ENCODE measurements at regions not wholly inside any gene's neighbourhood (a gene's known extent, or its start where the extent isn't known, plus 50 kb on each side); places are given as distances from the start of the nearest gene placed in this dataset.
"Not testable (repeated sequence)": the region's sequence is repeated elsewhere in the genome, so short reads cannot be mapped to it uniquely, and the experiment has no call there.

- H3K27me3 ChIP-seq (ENCODE audit: control insufficient read depth, insufficient read depth, low read length): no peaks in the 10 kb centered on the region
- no peak for TF ChIP-seq CTCF (IDR thresholded peaks at IDR 0.05; ENCODE audit: insufficient read depth, low read length, poor library complexity, severe bottlenecking)
- no peak for DNase-seq (ENCODE audit: low read depth)
- no peak overlapping the region for H3K4me3 ChIP-seq (ENCODE audit: low read depth, low read length)
- no peaks in the 10 kb centered on the region for H3K36me3 ChIP-seq (ENCODE audit: control insufficient read depth, insufficient read depth, low read length)
These were observed 183.6 kb upstream of the MAP3K1 start for GRCh38 chr5:56631719-56632118.

- H3K36me3 ChIP-seq (ENCODE audit: control insufficient read depth, insufficient read depth, low read length); DNase-seq (ENCODE audit: low read depth); H3K4me3 ChIP-seq (ENCODE audit: low read depth, low read length); H3K27me3 ChIP-seq (ENCODE audit: control insufficient read depth, insufficient read depth, low read length): not testable (repeated sequence)
These were observed 186.7 kb upstream of the MAP3K1 start for GRCh38 chr5:56628616-56629015.

GRCh38 chr5:56625541-56625940, 189.8 kb upstream of the MAP3K1 start:
- H3K27me3 ChIP-seq (ENCODE audit: control insufficient read depth, insufficient read depth, low read length): no peaks in the 10 kb centered on the region
- no peaks in the 10 kb centered on the region for H3K36me3 ChIP-seq (ENCODE audit: control insufficient read depth, insufficient read depth, low read length)
- peak; percentile 38 for DNase-seq (ENCODE audit: low read depth)
- no peak for TF ChIP-seq CTCF (IDR thresholded peaks at IDR 0.05; ENCODE audit: insufficient read depth, low read length, poor library complexity, severe bottlenecking)
- no peak overlapping the region for H3K4me3 ChIP-seq (ENCODE audit: low read depth, low read length)

- no peak for TF ChIP-seq CTCF (IDR thresholded peaks at IDR 0.05; ENCODE audit: insufficient read depth, low read length, poor library complexity, severe bottlenecking)
- Histone ChIP-seq H3K27me3 (ENCODE audit: control insufficient read depth, insufficient read depth, low read length) (no peaks in the 10 kb centered on the region), H3K36me3 (ENCODE audit: control insufficient read depth, insufficient read depth, low read length) (no peaks in the 10 kb centered on the region), H3K4me3 (ENCODE audit: low read depth, low read length) (no peak overlapping the region)
- no peak for DNase-seq (ENCODE audit: low read depth)
These were observed 190.6 kb upstream of the MAP3K1 start for GRCh38 chr5:56624751-56625150.

- Histone ChIP-seq H3K36me3 (ENCODE audit: control insufficient read depth, insufficient read depth, low read length) (no peaks in the 10 kb centered on the region), H3K27me3 (ENCODE audit: control insufficient read depth, insufficient read depth, low read length) (no peaks in the 10 kb centered on the region), H3K4me3 (ENCODE audit: low read depth, low read length) (no peak overlapping the region)
- no peak for TF ChIP-seq CTCF (IDR thresholded peaks at IDR 0.05; ENCODE audit: insufficient read depth, low read length, poor library complexity, severe bottlenecking)
- no peak for DNase-seq (ENCODE audit: low read depth)
These were observed 193.2 kb upstream of the MAP3K1 start for GRCh38 chr5:56622141-56622540.

GRCh38 chr5:56620903-56621677, 194.3 kb upstream of the MAP3K1 start:
- no peak for DNase-seq (ENCODE audit: low read depth)
- Histone ChIP-seq H3K36me3 (ENCODE audit: control insufficient read depth, insufficient read depth, low read length) (no peaks in the 10 kb centered on the region), H3K4me3 (ENCODE audit: low read depth, low read length) (no peak overlapping the region), H3K27me3 (ENCODE audit: control insufficient read depth, insufficient read depth, low read length) (no peaks in the 10 kb centered on the region)
- TF ChIP-seq CTCF (IDR thresholded peaks at IDR 0.05; ENCODE audit: insufficient read depth, low read length, poor library complexity, severe bottlenecking): no peak
